ENCODE measurements at regions not wholly inside any gene's neighbourhood (a gene's known extent, or its start where the extent isn't known, plus 50 kb on each side); places are given as distances from the start of the nearest gene placed in this dataset.

GRCh38 chr15:95884276-95884675 lies 446.2 kb upstream of the NR2F2 start:
- H3K27me3 ChIP-seq = no peaks in the 10 kb centered on the region
- H3K4me3 ChIP-seq = no peak overlapping the region
- no peak overlapping the region for H3K27ac ChIP-seq
- no peak for ATAC-seq
- no peaks in the 10 kb centered on the region for H3K4me1 ChIP-seq
- H3K9me3 ChIP-seq = no peaks in the 10 kb centered on the region
- DNase-seq = no peak
- 57 to 59% methylated on average over 5 of the region's 5 CpGs for WGBS, 2 donors
- no peak for TF ChIP-seq POLR2A (IDR thresholded peaks at IDR 0.05)
- TF ChIP-seq CTCF (IDR thresholded peaks at IDR 0.05) = no peak
- no peaks in the 10 kb centered on the region for H3K36me3 ChIP-seq (replicated peaks in 1 of 2; ENCODE audit: insufficient read depth in 1 of 2, low read depth in 2 of 2)
- intact Hi-C loops (cut with DNase I) = no loop called here

DNA sequence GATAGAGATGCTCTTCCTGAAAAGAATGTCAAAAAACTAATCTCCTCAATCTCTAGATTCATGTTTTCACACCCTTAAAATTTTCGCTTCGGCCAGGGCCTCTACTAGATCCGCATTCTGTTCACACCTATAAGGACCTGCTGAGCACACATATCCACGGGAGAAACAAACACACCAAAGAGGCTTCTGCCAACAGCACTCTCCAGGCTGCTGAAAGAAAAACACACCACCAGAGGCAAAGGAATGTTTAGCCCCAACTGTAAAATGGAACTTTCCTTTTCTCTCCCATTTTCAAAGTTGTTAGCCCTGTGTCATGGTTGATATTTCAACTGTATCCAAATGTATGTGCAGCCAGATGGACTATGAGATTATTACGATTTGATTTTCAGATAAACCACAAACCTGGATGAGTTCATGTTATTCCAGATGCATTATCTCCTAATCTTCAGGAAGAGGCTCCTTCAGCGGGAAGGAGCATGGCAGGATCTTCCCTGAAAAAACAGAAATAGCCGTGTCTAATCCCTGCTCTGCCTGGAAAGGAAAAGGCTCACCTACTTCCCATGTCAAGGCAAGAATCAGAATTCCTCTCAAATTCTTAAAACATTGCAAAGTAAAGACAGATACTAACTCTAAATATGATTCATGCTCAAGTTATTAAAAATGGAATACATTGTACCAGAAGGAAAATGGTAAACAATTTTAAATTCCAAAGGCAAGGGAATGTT lies 442.7 kb upstream of the NR2F2 start:
- Histone ChIP-seq H3K9me3 (no peaks in the 10 kb centered on the region), H3K36me3 (replicated peaks in 1 of 2; ENCODE audit: insufficient read depth in 1 of 2, low read depth in 2 of 2) (no peaks in the 10 kb centered on the region), H3K27me3 (no peaks in the 10 kb centered on the region), H3K4me3 (no peak overlapping the region), H3K27ac (no peak overlapping the region), H3K4me1 (no peaks in the 10 kb centered on the region)
- intact Hi-C loops (cut with DNase I) = no loop called here
- 69 to 71% methylated on average over 7 of the region's 7 CpGs for WGBS, 2 donors
- ATAC-seq (no peak), DNase-seq (no peak)
- TF ChIP-seq CTCF (IDR thresholded peaks at IDR 0.05) (no peak), POLR2A (IDR thresholded peaks at IDR 0.05) (no peak)

GRCh38 chr15:95888762-95889161 lies 441.7 kb upstream of the NR2F2 start:
- Histone ChIP-seq H3K4me3 (no peak overlapping the region), H3K4me1 (no peaks in the 10 kb centered on the region), H3K27ac (no peak overlapping the region), H3K27me3 (no peaks in the 10 kb centered on the region), H3K9me3 (no peaks in the 10 kb centered on the region), H3K36me3 (replicated peaks in 1 of 2; ENCODE audit: insufficient read depth in 1 of 2, low read depth in 2 of 2) (no peaks in the 10 kb centered on the region)
- ATAC-seq (no peak), DNase-seq (no peak)
- TF ChIP-seq POLR2A (IDR thresholded peaks at IDR 0.05) (no peak), CTCF (IDR thresholded peaks at IDR 0.05) (no peak)
- WGBS, 2 donors = 50 to 65% methylated on average over 1 of the region's 1 CpG
- intact Hi-C loops (cut with DNase I) = no loop called here

GRCh38 chr15:95894407-95894956 lies 436.0 kb upstream of the NR2F2 start:
- no peak overlapping the region for H3K27ac ChIP-seq
- no peak for DNase-seq
- H3K4me3 ChIP-seq = no peak overlapping the region
- intact Hi-C loops (cut with DNase I) = no loop called here
- 28 to 43% methylated on average over 2 of the region's 2 CpGs for WGBS, 2 donors
- no peaks in the 10 kb centered on the region for H3K4me1 ChIP-seq
- no peaks in the 10 kb centered on the region for H3K27me3 ChIP-seq
- no peaks in the 10 kb centered on the region for H3K36me3 ChIP-seq (replicated peaks in 1 of 2; ENCODE audit: insufficient read depth in 1 of 2, low read depth in 2 of 2)
- no peaks in the 10 kb centered on the region for H3K9me3 ChIP-seq
- no peak for ATAC-seq
- TF ChIP-seq POLR2A (IDR thresholded peaks at IDR 0.05) (no peak), CTCF (IDR thresholded peaks at IDR 0.05) (no peak)

DNA sequence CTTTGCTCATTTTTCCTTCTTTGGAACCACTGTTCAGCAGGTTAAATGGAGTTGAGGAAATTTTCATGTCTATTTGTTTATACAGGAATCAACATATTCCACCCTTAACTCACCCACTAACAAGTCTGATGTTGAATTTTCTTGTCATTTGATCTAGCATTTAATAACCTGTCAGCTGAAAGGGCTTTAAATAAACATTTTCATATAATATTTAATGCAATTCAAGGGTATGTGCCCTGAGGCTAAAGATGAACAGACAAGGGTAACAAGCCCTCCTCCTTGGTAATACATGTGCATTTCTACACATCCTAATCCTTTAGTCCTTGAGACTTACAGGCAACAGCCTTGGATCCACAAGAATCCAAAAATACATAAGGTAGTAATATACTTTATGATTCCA lies 435.0 kb upstream of the NR2F2 start:
- no peaks in the 10 kb centered on the region for H3K9me3 ChIP-seq
- intact Hi-C loops (cut with DNase I) = no loop called here
- H3K36me3 ChIP-seq (replicated peaks in 1 of 2; ENCODE audit: insufficient read depth in 1 of 2, low read depth in 2 of 2) = no peaks in the 10 kb centered on the region
- H3K27ac ChIP-seq = no peak overlapping the region
- no peak for TF ChIP-seq POLR2A (IDR thresholded peaks at IDR 0.05)
- TF ChIP-seq CTCF (IDR thresholded peaks at IDR 0.05) = no peak
- DNase-seq = no peak
- no peak for ATAC-seq
- H3K4me3 ChIP-seq = no peak overlapping the region
- no peaks in the 10 kb centered on the region for H3K27me3 ChIP-seq
- no peaks in the 10 kb centered on the region for H3K4me1 ChIP-seq

Data from body of pancreas (tissue), 4 donors.